Renal cortical epithelial cell (primary cell): ENCODE measurements at regions not wholly inside any gene's neighbourhood (a gene's known extent, or its start where the extent isn't known, plus 50 kb on each side); places are given as distances from the start of the nearest gene placed in this dataset.
"Not testable (repeated sequence)": the region's sequence is repeated elsewhere in the genome, so short reads cannot be mapped to it uniquely, and the experiment has no call there.

Source experiments
- DNase-seq: peaks from one replicate; pipeline ENCODE4 v3.0.0-alpha.2; 2011; ENCODE audit warnings: low read depth

- peak; percentile 71 for DNase-seq
Measured at GRCh38 chr15:72866182-72866581, 82.6 kb upstream of the ADPGK start.

GRCh38 chr15:72865486-72865885 lies 81.9 kb upstream of the ADPGK start:
- no peak for DNase-seq

GRCh38 chr15:72864681-72865080 lies 81.1 kb upstream of the ADPGK start:
- DNase-seq: no peak

GRCh38 chr15:72861354-72861910 lies 77.9 kb upstream of the ADPGK start:
- no peak for DNase-seq

- DNase-seq: no peak
Measured at GRCh38 chr15:72859757-72860145, 76.2 kb upstream of the ADPGK start.

- no peak for DNase-seq
Measured at GRCh38 chr15:72859017-72859756, 75.6 kb upstream of the ADPGK start.

- DNase-seq: no peak
Measured at GRCh38 chr15:72858205-72858604, 74.6 kb upstream of the ADPGK start.

GRCh38 chr15:72857331-72858063 lies 73.9 kb upstream of the ADPGK start:
- peak; percentile 9 for DNase-seq

GRCh38 chr15:72856549-72857040 lies 73.0 kb upstream of the ADPGK start:
- no peak for DNase-seq

GRCh38 chr15:72855791-72856190 lies 72.2 kb upstream of the ADPGK start:
- DNase-seq: no peak

GRCh38 chr15:72852273-72852672 lies 68.7 kb upstream of the ADPGK start:
- DNase-seq: no peak

GRCh38 chr15:72851586-72851985 lies 68.0 kb upstream of the ADPGK start:
- no peak for DNase-seq

GRCh38 chr15:72850833-72851232 lies 67.3 kb upstream of the ADPGK start:
- DNase-seq: peak; percentile 4

GRCh38 chr15:72847806-72848205 lies 64.2 kb upstream of the ADPGK start:
- DNase-seq: no peak

- DNase-seq: no peak
Measured at GRCh38 chr15:72847033-72847432, 63.5 kb upstream of the ADPGK start.

- DNase-seq: no peak
Measured at GRCh38 chr15:72845981-72846383, 62.4 kb upstream of the ADPGK start.

- DNase-seq: no peak
Measured at GRCh38 chr15:72844067-72844466, 60.5 kb upstream of the ADPGK start.

GRCh38 chr15:72843340-72843739 lies 59.8 kb upstream of the ADPGK start:
- not testable (repeated sequence) for DNase-seq

- no peak for DNase-seq
Measured at GRCh38 chr15:72840114-72840513, 56.6 kb upstream of the ADPGK start.

GRCh38 chr15:72838311-72838731 lies 54.8 kb upstream of the ADPGK start:
- no peak for DNase-seq

GRCh38 chr15:72836676-72837330 lies 53.2 kb upstream of the ADPGK start:
- DNase-seq: no peak

- DNase-seq: peak; percentile 15
Measured at GRCh38 chr15:72835294-72835890, 51.8 kb upstream of the ADPGK start.
